ENCODE measurements at regions not wholly inside any gene's neighbourhood (a gene's known extent, or its start where the extent isn't known, plus 50 kb on each side); places are given as distances from the start of the nearest gene placed in this dataset.

DNA sequence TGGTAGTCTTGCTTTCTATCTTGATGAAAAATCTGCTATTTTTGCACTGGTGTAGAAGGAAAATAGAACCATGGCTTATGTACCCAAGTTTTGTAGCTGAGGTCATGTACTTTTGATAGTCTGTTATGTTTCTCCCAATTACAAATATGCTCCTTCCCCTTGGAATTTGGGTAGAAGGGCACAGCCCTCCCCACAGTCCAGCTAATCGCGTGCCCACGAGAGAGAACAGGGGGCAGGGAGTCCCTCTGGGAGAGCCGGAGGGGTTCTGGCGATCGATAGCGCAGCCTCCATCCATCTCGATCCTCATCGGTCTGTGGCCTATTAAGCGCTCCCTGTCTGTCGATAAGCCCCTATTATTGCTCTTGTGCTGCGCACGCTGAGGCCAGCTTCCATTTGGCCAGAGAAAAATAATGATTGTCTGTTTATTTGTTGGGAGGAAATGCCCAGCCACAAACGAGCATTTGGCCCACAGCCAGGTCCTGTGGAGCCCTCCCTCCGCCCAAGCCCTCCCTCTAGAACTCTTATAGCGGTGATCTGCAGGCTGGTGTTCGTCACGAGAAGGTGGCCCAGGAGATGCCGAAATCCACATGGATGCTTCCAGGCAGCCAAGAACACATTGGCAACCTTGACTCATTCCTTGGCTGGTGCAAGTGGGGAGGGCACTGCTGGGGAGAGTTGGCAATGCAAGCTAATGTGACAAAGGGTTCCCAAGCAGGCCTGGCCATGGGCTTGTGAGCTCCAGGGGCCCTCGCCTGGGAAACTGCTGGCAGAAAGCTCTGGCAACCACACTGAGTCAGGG, 134.7 kb upstream of the TNR start:
- DNase-seq (ENCODE audit: low spot score) = no peak
- Mint-ChIP-seq H3K4me1 (ENCODE audit: low read depth) (peaks cover 3% of the 10 kb centered on the region), H3K27ac (no peak overlapping the region), H3K36me3 (ENCODE audit: low read depth) (no peaks in the 10 kb centered on the region), H3K27me3 (ENCODE audit: low read depth) (peaks cover 2% of the 10 kb centered on the region), H3K9me3 (no peaks in the 10 kb centered on the region), H3K4me3 (no peak overlapping the region)

- Mint-ChIP-seq H3K4me1 (ENCODE audit: low read depth) (peaks cover 3% of the 10 kb centered on the region), H3K27me3 (ENCODE audit: low read depth) (no peaks in the 10 kb centered on the region), H3K4me3 (no peak overlapping the region), H3K9me3 (no peaks in the 10 kb centered on the region), H3K36me3 (ENCODE audit: low read depth) (no peaks in the 10 kb centered on the region), H3K27ac (no peak overlapping the region)
- no peak for DNase-seq (ENCODE audit: low spot score)
Measured at GRCh38 chr1:175875556-175875955, 132.2 kb upstream of the TNR start.

GRCh38 chr1:175874081-175874480, 130.7 kb upstream of the TNR start:
- Mint-ChIP-seq H3K36me3 (ENCODE audit: low read depth) (no peaks in the 10 kb centered on the region), H3K4me1 (ENCODE audit: low read depth) (peaks cover 3% of the 10 kb centered on the region), H3K4me3 (no peak overlapping the region)

DNA sequence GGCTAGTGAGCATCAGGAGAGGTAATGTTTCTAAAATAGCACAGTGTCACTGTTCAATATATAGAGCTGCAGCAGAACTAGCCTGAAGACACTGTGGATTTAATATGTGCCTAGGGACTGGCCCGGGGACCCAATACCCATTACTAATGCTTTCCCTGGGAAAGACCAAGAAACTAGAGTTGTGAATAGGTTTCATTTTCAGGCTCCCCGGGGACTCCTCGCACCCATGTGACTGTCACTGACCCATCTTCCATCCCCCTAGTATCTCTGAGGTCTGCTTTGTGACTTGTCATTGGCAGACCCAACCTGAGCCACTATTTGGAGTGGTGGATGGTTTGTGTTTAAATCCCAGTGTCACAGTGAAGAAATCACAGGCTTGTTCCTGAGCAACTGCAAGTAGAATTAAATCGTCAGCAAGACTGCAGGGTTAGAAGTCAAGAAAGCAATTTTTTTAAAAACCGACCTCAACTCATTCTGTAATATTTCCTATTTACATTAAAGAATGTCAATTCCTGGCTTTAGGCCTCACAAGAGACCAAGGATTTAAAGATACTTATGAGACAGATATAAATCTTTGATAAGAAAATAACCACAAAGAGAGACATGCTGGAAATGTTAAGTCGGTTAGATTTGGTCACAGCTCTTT, 130.0 kb upstream of the TNR start:
- no peaks in the 10 kb centered on the region for H3K9me3 Mint-ChIP-seq
- no peak overlapping the region for H3K4me3 Mint-ChIP-seq
- no peak overlapping the region for H3K27ac Mint-ChIP-seq
- H3K27me3 Mint-ChIP-seq (ENCODE audit: low read depth) = no peaks in the 10 kb centered on the region
- H3K4me1 Mint-ChIP-seq (ENCODE audit: low read depth) = peaks cover 3% of the 10 kb centered on the region
- no peaks in the 10 kb centered on the region for H3K36me3 Mint-ChIP-seq (ENCODE audit: low read depth)
- DNase-seq (ENCODE audit: low spot score) = no peak

More at GRCh38 chr1:175874081-175874480, 130.7 kb upstream of the TNR start:
- H3K9me3 Mint-ChIP-seq = no peaks in the 10 kb centered on the region
- no peak overlapping the region for H3K27ac Mint-ChIP-seq
- no peak for DNase-seq (ENCODE audit: low spot score)
- H3K27me3 Mint-ChIP-seq (ENCODE audit: low read depth) = no peaks in the 10 kb centered on the region

- Mint-ChIP-seq H3K27me3 (ENCODE audit: low read depth) (no peaks in the 10 kb centered on the region), H3K9me3 (no peaks in the 10 kb centered on the region), H3K27ac (no peak overlapping the region), H3K4me1 (ENCODE audit: low read depth) (peaks cover 3% of the 10 kb centered on the region), H3K4me3 (no peak overlapping the region), H3K36me3 (ENCODE audit: low read depth) (no peaks in the 10 kb centered on the region)
- DNase-seq (ENCODE audit: low spot score) = no peak
Measured at GRCh38 chr1:175872588-175872987, 129.2 kb upstream of the TNR start.

GRCh38 chr1:175871647-175872046, 128.3 kb upstream of the TNR start:
- Mint-ChIP-seq H3K27ac (no peak overlapping the region), H3K27me3 (ENCODE audit: low read depth) (no peaks in the 10 kb centered on the region), H3K4me3 (no peak overlapping the region), H3K9me3 (no peaks in the 10 kb centered on the region), H3K4me1 (ENCODE audit: low read depth) (peaks cover 3% of the 10 kb centered on the region), H3K36me3 (ENCODE audit: low read depth) (no peaks in the 10 kb centered on the region)
- DNase-seq (ENCODE audit: low spot score) = no peak

DNA sequence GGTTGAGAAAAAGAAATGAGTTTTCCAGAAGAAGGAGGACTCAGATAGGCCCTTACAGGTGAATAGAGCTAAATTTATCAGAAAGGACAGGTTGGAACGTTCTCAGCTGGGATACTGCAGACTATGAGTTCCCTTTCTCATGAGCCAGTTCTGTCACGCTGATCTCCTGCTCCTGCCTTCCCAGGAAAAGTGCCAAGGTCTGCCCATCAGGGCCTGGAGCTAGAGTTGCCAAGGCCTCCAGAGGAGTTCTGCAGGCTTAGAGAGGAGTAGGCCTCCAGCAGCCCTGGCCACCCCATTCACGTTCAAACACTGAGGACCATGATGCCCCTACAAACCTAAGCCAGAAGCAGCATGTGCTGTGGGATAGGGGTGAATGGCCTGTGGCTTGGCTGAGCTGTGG, 126.8 kb upstream of the TNR start:
- Mint-ChIP-seq H3K4me1 (ENCODE audit: low read depth) (peaks cover 3% of the 10 kb centered on the region), H3K27ac (no peak overlapping the region), H3K9me3 (no peaks in the 10 kb centered on the region), H3K4me3 (no peak overlapping the region), H3K36me3 (ENCODE audit: low read depth) (no peaks in the 10 kb centered on the region), H3K27me3 (ENCODE audit: low read depth) (no peaks in the 10 kb centered on the region)
- no peak for DNase-seq (ENCODE audit: low spot score)

GRCh38 chr1:175866776-175867175, 123.4 kb upstream of the TNR start:
- Mint-ChIP-seq H3K4me1 (ENCODE audit: low read depth) (no peaks in the 10 kb centered on the region), H3K27me3 (ENCODE audit: low read depth) (no peaks in the 10 kb centered on the region), H3K27ac (no peak overlapping the region), H3K4me3 (no peak overlapping the region), H3K9me3 (no peaks in the 10 kb centered on the region), H3K36me3 (ENCODE audit: low read depth) (no peaks in the 10 kb centered on the region)
- DNase-seq (ENCODE audit: low spot score) = no peak

- Mint-ChIP-seq H3K4me3 (no peak overlapping the region), H3K27me3 (ENCODE audit: low read depth) (no peaks in the 10 kb centered on the region), H3K36me3 (ENCODE audit: low read depth) (no peaks in the 10 kb centered on the region), H3K27ac (no peak overlapping the region), H3K9me3 (no peaks in the 10 kb centered on the region), H3K4me1 (ENCODE audit: low read depth) (no peaks in the 10 kb centered on the region)
- no peak for DNase-seq (ENCODE audit: low spot score)
Measured at GRCh38 chr1:175865041-175865766, 121.8 kb upstream of the TNR start.

- H3K9me3 Mint-ChIP-seq = no peaks in the 10 kb centered on the region
- H3K36me3 Mint-ChIP-seq (ENCODE audit: low read depth) = no peaks in the 10 kb centered on the region
- no peak overlapping the region for H3K4me3 Mint-ChIP-seq
- no peak for DNase-seq (ENCODE audit: low spot score)
- no peaks in the 10 kb centered on the region for H3K4me1 Mint-ChIP-seq (ENCODE audit: low read depth)
- peaks cover under 1% of the 10 kb centered on the region for H3K27me3 Mint-ChIP-seq (ENCODE audit: low read depth)
- no peak overlapping the region for H3K27ac Mint-ChIP-seq
Measured at GRCh38 chr1:175864625-175865024, 121.2 kb upstream of the TNR start.

GRCh38 chr1:175864183-175864582, 120.8 kb upstream of the TNR start:
- Mint-ChIP-seq H3K27me3 (ENCODE audit: low read depth) (peaks cover 3% of the 10 kb centered on the region), H3K36me3 (ENCODE audit: low read depth) (no peaks in the 10 kb centered on the region), H3K4me1 (ENCODE audit: low read depth) (no peaks in the 10 kb centered on the region), H3K4me3 (no peak overlapping the region), H3K9me3 (no peaks in the 10 kb centered on the region), H3K27ac (no peak overlapping the region)
- no peak for DNase-seq (ENCODE audit: low spot score)

DNA sequence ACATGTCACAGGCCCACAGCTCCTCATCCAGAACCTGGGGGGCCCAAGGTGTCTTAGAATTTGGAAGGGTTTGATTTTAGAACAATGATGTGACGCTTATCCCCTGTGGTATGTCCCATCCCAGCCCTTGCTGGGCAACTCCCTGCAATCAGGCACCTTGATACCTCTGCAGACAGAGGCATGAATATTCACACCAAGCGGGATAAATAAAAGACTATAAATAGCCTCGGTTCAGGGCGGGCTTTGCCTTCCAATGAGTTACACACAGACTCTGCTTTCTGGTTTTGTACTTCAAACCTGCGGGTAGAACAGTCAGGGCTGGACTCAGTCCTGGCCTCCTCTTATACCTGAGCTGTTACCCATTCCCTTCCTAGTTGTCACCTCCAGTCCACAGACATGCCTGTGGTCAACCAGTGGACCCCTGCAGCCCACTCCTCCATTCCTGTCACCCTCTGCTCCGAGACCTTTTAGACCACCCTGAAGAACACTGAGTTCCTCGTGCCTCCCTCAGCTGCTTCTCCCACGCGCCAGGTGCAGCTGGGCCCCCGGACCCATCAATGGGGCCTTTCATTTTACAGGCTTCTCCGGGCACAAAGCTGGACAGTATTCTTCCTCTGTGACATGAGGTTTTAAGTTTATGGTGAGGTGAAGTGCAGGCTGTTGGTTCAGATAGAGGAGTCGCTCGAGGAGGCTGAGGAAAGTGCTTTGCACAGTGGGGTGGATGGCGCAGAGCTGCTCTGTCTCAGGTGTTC, 120.1 kb upstream of the TNR start:
- peaks cover 3% of the 10 kb centered on the region for H3K27me3 Mint-ChIP-seq (ENCODE audit: low read depth)
- H3K9me3 Mint-ChIP-seq = no peaks in the 10 kb centered on the region
- H3K27ac Mint-ChIP-seq = no peak overlapping the region
- DNase-seq (ENCODE audit: low spot score) = no peak
- H3K36me3 Mint-ChIP-seq (ENCODE audit: low read depth) = no peaks in the 10 kb centered on the region
- no peak overlapping the region for H3K4me3 Mint-ChIP-seq
- no peaks in the 10 kb centered on the region for H3K4me1 Mint-ChIP-seq (ENCODE audit: low read depth)

GRCh38 chr1:175862408-175862807, 119.0 kb upstream of the TNR start:
- H3K36me3 Mint-ChIP-seq (ENCODE audit: low read depth) = no peaks in the 10 kb centered on the region
- no peaks in the 10 kb centered on the region for H3K9me3 Mint-ChIP-seq
- H3K4me1 Mint-ChIP-seq (ENCODE audit: low read depth) = no peaks in the 10 kb centered on the region
- DNase-seq (ENCODE audit: low spot score) = no peak
- H3K27ac Mint-ChIP-seq = no peak overlapping the region
- peaks cover 5% of the 10 kb centered on the region for H3K27me3 Mint-ChIP-seq (ENCODE audit: low read depth)
- no peak overlapping the region for H3K4me3 Mint-ChIP-seq

Data from T-helper 2 cell treated with Interferon-gamma antibody and Interleukin-4, amounts not matched to agents 5 μg/mL and 100 μg/mL, for 36 hours (primary cell).